Mesenteric fat pad (tissue), 1 donor: ENCODE measurements at regions not wholly inside any gene's neighbourhood (a gene's known extent, or its start where the extent isn't known, plus 50 kb on each side); places are given as distances from the start of the nearest gene placed in this dataset.

Experiments
- DNase-seq: peaks from one replicate; pipeline ENCODE4 v3.0.0-alpha.2; 2020; ENCODE audit warnings: low spot score
- donor health status: DM: yes; HTN: yes; CAD: no.

GRCh38 chr13:67736646-67737420 lies 506.7 kb upstream of the PCDH9 start:
- DNase-seq = no peak

DNA sequence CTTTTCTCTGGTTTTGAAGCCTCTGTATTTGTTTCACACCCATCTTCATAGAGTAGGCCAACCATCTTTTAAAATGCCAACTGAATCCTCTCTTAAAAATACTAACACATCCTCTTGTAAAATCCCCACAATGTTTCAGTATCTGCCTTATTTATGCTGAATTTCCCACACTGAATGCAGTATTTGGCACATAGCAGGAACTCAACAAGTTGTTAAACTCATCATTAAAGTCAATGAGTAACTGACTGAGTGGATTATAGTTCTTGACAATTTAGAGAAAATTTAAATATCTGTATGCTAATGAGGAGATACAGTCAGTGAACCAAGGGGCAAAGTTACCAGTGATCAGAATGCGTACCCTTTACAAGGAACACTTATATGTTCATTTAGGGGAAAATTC lies 505.5 kb upstream of the PCDH9 start:
- no peak for DNase-seq

GRCh38 chr13:67726979-67727378 lies 496.8 kb upstream of the PCDH9 start:
- no peak for DNase-seq

DNA sequence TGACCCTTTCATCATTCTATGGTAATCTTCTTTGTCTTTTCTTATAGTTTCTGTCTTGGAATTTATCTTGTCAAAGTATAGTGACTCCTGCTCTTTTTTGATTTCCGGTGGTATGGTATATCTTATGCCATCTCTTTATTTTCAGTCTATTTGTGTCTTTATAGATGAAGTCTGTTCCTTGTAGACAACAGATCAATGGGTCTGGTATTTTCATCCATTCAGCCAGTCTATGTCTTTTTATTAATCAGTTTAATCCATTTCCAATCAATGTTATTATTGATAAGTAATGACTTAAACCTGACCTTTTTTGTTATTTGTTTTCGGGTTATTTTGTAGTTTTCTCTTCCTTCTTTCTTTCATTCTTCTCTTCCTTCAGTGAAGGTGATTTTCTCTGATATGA lies 495.9 kb upstream of the PCDH9 start:
- no peak for DNase-seq

DNA sequence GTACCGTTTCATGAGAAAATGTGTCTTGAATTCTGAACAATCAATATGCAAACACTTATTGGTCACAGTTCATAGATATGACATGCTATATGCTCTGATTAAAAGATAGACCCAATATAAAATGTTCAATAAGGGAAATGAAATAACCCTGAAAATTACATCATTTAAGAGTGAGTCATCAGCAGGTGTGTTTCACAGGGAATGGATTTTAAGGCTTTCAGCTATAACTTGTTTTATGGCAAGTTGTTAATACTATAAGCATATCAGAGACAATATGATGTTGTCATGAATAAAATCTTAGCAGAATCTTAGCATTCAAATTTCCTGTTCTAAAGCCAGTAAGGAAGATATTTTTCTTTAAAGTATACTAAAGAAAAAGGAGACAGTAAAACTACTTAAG lies 483.4 kb upstream of the PCDH9 start:
- no peak for DNase-seq

DNA sequence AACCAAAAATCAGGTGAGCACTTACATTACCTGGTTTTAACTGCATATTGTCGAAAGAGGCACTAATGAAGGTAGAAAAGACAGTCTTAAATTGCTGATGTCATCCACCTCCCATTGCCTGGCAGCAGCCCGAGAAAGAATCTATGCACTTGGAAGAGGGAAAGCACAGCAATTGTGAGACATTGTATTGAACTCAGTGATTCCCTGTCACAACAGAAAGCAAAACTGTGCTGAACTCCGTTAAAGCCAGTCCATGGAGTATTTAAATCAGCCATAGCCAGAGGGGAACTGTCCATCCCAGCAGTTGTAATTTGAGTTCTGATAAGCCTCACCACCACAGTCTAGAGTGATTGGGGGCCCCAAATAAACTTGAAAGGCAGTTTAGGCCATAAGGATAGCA lies 466.6 kb upstream of the PCDH9 start:
- DNase-seq = no peak

DNA sequence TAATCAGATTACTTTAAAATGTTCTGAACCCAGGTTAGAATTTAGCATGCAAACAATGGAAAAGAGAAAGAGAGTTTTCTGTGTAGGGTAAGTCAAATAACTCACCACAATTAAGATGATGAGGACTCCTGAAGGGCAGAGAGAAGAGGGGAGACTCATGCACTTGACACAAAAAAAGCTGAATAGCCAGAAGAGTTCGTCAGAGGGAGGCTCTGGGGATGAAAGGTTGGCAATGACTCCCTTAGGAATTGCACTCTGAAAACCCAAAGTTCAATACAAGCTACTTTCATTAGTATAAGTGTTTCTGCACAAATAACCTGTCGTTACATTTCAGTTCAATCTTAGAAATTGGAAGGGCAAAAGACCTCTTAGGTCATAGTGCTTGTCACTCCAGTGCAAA lies 434.4 kb upstream of the PCDH9 start:
- DNase-seq = no peak

GRCh38 chr13:67662997-67663396 lies 432.9 kb upstream of the PCDH9 start:
- DNase-seq = no peak

DNA sequence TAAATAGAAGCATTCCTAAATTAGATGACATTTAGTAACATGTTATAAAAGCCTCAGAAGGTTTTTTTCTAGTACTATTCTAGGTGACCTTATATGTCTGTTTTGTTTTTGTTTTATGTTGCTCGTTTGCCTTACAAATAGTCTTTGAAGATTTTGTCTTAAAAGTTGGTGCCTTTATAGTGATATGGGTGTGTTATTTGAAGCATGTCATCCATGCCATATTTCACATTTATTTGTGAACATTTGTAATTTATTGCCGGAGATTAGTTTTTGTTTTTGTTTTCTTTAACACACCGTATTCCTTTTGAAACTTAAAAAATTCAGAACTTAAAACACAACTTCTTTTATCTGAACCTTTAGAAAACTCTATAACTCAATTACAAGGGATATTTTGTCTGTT lies 422.8 kb upstream of the PCDH9 start:
- DNase-seq = no peak

DNA sequence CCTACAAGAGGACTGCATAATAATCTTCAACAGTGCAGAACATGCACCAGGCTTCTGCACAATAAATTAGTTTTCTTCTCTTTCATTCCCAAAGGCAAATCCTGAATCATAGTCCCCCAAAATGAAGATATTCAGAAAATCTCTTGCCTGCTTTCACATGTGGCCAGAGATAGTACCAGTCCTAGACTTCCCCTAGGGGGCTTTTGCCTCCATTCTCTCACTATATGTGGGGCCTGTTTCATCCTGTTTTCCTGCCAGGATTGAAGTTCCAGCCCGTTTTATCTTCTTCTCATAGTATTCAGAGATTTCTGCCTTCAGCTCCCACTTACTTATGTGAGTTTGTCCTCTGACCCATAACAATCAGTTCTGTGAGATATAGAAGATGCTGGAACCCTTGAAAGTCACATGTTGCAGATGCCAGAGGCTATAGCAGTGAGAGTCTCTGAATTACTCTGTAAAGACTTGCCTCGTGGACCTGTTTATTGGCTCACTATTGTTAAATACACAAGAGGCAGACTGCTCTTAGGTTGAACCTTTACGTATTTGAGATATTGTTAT lies 421.9 kb upstream of the PCDH9 start:
- no peak for DNase-seq

GRCh38 chr13:67650471-67650870 lies 420.3 kb upstream of the PCDH9 start:
- no peak for DNase-seq

- no peak for DNase-seq
These were observed 415.8 kb upstream of the PCDH9 start for GRCh38 chr13:67645874-67646467.

- DNase-seq = no peak
These were observed 413.4 kb upstream of the PCDH9 start for GRCh38 chr13:67643516-67644055.

DNA sequence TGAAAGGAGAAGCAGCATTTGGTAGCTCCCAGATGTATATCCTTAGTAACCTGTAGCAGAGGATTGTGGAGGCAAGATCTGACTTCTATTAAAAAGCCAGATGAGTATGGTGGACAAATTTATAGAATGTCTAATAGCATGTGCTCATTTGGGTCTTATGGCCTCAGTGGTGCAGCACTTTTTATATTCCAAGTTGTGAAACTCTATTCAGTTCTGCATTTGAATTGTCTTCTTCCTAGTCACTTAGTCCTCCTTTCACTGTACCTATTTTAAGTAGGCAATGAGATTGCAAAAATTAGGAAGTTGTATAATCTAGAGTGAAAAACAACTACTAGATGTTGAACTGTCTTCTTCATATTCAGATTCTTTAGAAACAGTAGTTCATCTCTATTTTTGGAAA lies 412.5 kb upstream of the PCDH9 start:
- no peak for DNase-seq

DNA sequence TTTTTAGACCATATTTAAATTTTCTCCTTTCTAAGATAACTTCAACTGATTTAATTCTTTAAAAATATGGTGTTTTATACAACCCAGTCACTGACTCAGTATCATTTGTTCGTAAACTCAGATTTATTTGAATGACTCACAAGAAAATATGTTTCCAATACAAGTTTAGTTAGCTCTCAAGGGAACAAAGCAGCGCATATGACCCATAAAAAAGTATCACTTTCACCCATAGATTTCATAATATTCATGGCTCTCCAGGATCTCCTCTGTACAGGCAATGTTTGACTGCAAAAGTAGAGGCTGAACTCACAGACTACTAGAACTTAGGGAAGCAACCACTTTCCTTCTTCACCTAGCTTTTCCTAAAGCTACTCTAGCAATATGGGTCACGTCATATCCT lies 405.6 kb upstream of the PCDH9 start:
- no peak for DNase-seq

DNA sequence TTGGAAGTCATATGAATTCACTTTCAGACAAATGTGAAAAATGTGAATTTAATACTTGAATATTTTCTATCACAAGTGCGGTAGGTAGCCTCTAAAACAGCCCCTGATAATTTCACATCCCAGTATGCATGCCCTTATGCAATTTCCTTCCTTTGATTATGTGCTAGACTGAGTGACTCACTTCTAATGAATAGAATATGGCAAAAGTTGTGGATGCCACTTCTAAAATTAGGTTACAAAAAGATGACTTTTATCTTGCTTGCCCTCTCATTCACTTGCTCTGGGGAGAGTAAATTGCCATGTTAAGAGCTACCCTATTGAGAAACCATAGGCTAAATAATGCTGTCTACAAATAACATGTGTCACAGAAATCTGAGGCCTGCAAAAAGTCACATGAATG lies 402.5 kb upstream of the PCDH9 start:
- no peak for DNase-seq

DNA sequence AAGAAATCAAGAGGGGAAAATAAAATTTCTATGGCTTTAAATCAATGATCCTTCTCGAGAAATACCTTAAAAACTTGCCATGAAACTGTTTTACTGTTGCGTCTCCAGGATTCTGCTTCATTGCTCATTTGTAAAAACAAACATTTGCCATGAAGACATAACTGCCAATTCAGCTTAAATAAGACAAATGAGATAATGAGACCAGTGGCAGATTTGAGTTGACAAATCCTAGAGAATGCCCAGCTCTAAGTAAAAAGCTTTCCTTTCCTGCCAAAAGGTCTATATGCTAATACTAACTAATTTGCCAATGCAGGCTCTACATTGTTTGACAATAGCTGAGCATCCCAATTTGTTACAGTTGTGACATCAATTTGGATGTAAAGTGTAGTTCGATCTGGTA lies 400.5 kb upstream of the PCDH9 start:
- no peak for DNase-seq

DNA sequence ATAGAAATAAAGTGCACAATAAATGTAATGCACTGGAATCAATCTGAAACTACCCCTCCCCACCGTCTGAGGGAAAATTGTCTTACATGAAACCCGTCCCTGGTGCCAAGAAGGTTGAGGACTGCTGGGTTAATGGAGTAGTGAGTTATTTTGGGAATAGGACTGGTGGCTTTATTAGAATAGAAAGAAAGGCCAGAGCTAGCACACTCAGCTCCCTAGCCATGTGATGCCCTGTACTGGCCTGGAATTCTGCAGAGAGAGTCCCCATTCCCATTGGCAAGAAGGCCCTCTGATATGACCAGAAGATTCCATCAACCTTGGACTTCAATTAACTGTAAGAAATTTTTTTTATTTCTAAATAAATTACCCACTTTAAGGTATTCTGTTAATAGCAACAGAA lies 393.5 kb upstream of the PCDH9 start:
- no peak for DNase-seq

- DNase-seq = no peak
These were observed 390.5 kb upstream of the PCDH9 start for GRCh38 chr13:67620665-67621064.

DNA sequence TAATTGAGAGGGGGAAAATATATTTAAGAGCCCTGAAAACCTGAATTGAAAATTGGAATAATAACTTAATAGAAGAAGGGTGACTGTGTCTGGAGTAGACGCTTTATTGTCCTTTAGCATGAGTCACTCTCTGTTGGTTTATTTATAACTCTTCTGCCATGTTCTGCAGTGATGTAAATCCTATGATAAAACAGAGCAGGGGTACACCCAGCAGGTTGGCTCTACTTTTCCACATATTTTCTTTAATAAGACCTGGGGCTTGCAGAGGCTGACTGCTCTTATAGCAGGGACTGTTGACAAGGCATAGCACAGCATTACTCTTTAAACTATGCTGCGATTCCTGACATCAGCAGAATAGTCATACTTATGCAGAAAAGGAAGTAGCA lies 389.9 kb upstream of the PCDH9 start:
- DNase-seq = no peak

- no peak for DNase-seq
These were observed 389.3 kb upstream of the PCDH9 start for GRCh38 chr13:67619351-67619994.

DNA sequence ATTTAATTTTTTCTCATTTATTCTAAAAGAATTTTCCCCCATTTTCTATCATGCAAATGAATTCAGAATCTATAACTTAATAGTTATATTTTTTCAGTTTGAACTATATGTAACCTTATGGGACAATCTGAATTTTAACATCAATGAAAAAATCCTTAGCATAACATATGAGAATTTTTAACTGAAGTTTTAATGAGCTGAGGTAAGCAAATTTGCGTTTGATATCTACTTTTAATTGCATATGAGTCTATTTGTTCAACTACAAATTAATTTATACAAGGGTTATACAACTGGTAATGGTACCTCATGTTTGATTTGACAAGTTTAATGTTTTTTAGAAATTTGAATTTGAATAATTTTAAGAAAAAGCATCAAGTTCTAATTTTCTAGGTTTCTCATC lies 384.4 kb upstream of the PCDH9 start:
- no peak for DNase-seq
